HepG2 (cell line): ENCODE measurements at regions not wholly inside any gene's neighbourhood (a gene's known extent, or its start where the extent isn't known, plus 50 kb on each side); places are given as distances from the start of the nearest gene placed in this dataset.

Source experiments
- ATAC-seq: fragments of 200-7000 bp; cut with Tn5 transposase; 3 replicates; pipeline ENCODE4 v1.9.1; 2020; ENCODE audit warnings: mild to moderate bottlenecking, moderate library complexity
- BruUV-seq: library from RNA; stranded (reverse); fragments of 400-500 nt; replicated peaks from 2 replicates; lab custom pipeline; 2021; lab: Mats Ljungman, UMichigan
- CTCF ChIA-PET: fragments of 300-600 bp; formaldehyde crosslinking; extraction: SDS; loops from one replicate; lab custom pipeline; 2021; ENCODE audit warnings: low total read pairs, inconsistent platforms, low intra/inter-chr PET ratio; lab: Yijun Ruan, JAX
- POLR2A ChIA-PET: fragments of 350-600 bp; sonication (Branson Sonifier 250); formaldehyde crosslinking; loops from one replicate; lab custom pipeline; 2020; ENCODE audit warnings: antibody characterized with exemption, inconsistent platforms; lab: Yijun Ruan, JAX
- DNase-seq: peaks from one replicate; pipeline ENCODE4 v3.0.0-alpha.2; 2015; ENCODE audit warnings: low spot score
- FAIRE-seq: peaks from 3 replicates; lab custom pipeline; 2011; peaks lifted over from hg19 to GRCh38; lab: Jason Lieb, UNC
- H2AFZ ChIP-seq: one replicate; pipeline ENCODE4 v1.6.1; 2011; ENCODE audit warnings: low read length, inconsistent platforms
- H3K27ac ChIP-seq: fragments of 300-600 bp; 3 replicates; pipeline ENCODE4 v1.8.0; 2011; ENCODE audit warnings: mixed run types, mild to moderate bottlenecking, mixed read lengths, low read length, inconsistent platforms; ENCODE audit not compliant: insufficient read depth; ENCODE audit errors: extremely low read length
- H3K27me3 ChIP-seq, 2 experiments: fragments of 200-600 bp in 1 of 2; 2 replicates in 1 of 2; 3 replicates in 1 of 2; pipeline versions ENCODE4 v1.6.0 to v1.8.0; 2011; ENCODE audit warnings: low read length in 2 of 2, mild to moderate bottlenecking in 2 of 2, moderate library complexity in 2 of 2, inconsistent platforms in 1 of 2; ENCODE audit not compliant: insufficient read depth in 2 of 2, control insufficient read depth in 1 of 2
- H3K36me3 ChIP-seq, 2 experiments: fragments of 200-600 bp in 1 of 2; replicated peaks in 1 of 2; 2 replicates in 1 of 2; 3 replicates in 1 of 2; pipeline versions ENCODE4 v1.5.1 to v1.8.0; 2011; ENCODE audit warnings: low read length in 2 of 2, inconsistent platforms in 1 of 2; ENCODE audit not compliant: insufficient read depth in 2 of 2, control insufficient read depth in 1 of 2
- H3K4me1 ChIP-seq: 2 replicates; pipeline ENCODE4 v1.5.1; 2012; ENCODE audit warnings: low read length, inconsistent platforms; ENCODE audit not compliant: insufficient read depth
- H3K4me2 ChIP-seq: 2 replicates; pipeline ENCODE4 v1.6.0; 2011; ENCODE audit warnings: low read depth, low read length, inconsistent platforms
- H3K4me3 ChIP-seq, 3 experiments: fragments of 200-600 bp in 1 of 3; sonication (generic), shearing (Covaris generic) in 1 of 3; replicated peaks in 1 of 3; 2 replicates each; pipeline ENCODE4 v1.5.1; 2011 to 2016; ENCODE audit warnings: low read length in 3 of 3, inconsistent platforms in 2 of 3, low read depth in 2 of 3, mild to moderate bottlenecking in 2 of 3, control low read depth in 1 of 3, mixed read lengths in 1 of 3; ENCODE audit not compliant: insufficient read depth in 1 of 3
- H3K79me2 ChIP-seq: one replicate; pipeline ENCODE4 v1.6.1; 2011; ENCODE audit warnings: low read length, inconsistent platforms; ENCODE audit not compliant: insufficient read depth
- H3K9ac ChIP-seq: 2 replicates; pipeline ENCODE4 v1.6.0; 2011; ENCODE audit warnings: mild to moderate bottlenecking, low read depth, low read length, inconsistent platforms; ENCODE audit not compliant: insufficient read depth
- H3K9me3 ChIP-seq: 2 replicates; pipeline ENCODE4 v1.5.1; 2012; ENCODE audit warnings: mild to moderate bottlenecking, low read length
- H4K20me1 ChIP-seq: 2 replicates; pipeline ENCODE4 v1.6.0; 2011; ENCODE audit warnings: inconsistent platforms, mild to moderate bottlenecking, low read length, moderate library complexity; ENCODE audit not compliant: insufficient read depth
- BCL6 ChIP-seq: IDR thresholded peaks from 2 replicates; pipeline ENCODE4 v1.6.1; 2016; ENCODE audit warnings: missing genetic modification reagents, missing compliant biosample characterization
- FOSL2 ChIP-seq: sonication (generic); formaldehyde crosslinking; IDR thresholded peaks from 2 replicates; pipeline ENCODE4 v1.4.0; 2020; ENCODE audit warnings: missing genetic modification reagents
- HMGA1 ChIP-seq: sonication (generic); formaldehyde crosslinking; conservative IDR thresholded peaks from 2 replicates; pipeline ENCODE4 v1.4.0; 2020; ENCODE audit warnings: missing genetic modification reagents
- HOXD1 ChIP-seq: sonication (generic); formaldehyde crosslinking; IDR thresholded peaks from 2 replicates; pipeline ENCODE4 v1.5.0; 2020; ENCODE audit warnings: missing genetic modification reagents
- JUND ChIP-seq: sonication (generic); formaldehyde crosslinking; IDR thresholded peaks from 2 replicates; pipeline ENCODE4 v1.8.0; 2022; ENCODE audit warnings: mild to moderate bottlenecking, missing genetic modification reagents
- ZBTB3 ChIP-seq: sonication (generic); formaldehyde crosslinking; IDR thresholded peaks from 2 replicates; pipeline ENCODE4 v1.4.0; 2020; ENCODE audit warnings: low read depth, mild to moderate bottlenecking, moderate library complexity, missing genetic modification reagents, borderline replicate concordance
- ZFP62 ChIP-seq: sonication (generic); formaldehyde crosslinking; IDR thresholded peaks from 2 replicates; pipeline ENCODE4 v1.4.0; 2020; ENCODE audit warnings: missing genetic modification reagents
- ZNF407 ChIP-seq: sonication (generic); formaldehyde crosslinking; IDR thresholded peaks from one replicate; pipeline ENCODE4 v1.5.1; 2020; ENCODE audit warnings: mild to moderate bottlenecking, missing genetic modification reagents; ENCODE audit errors: not compliant biosample characterization
- ZNF430 ChIP-seq: sonication (generic); formaldehyde crosslinking; IDR thresholded peaks from 2 replicates; pipeline ENCODE4 v1.9.0; 2021; ENCODE audit warnings: mild to moderate bottlenecking, missing genetic modification reagents
- ZNF44 ChIP-seq: sonication (generic); formaldehyde crosslinking; IDR thresholded peaks from 2 replicates; pipeline ENCODE4 v1.5.1; 2020; ENCODE audit warnings: mild to moderate bottlenecking, missing genetic modification reagents
- ZNF674 ChIP-seq: sonication (generic); formaldehyde crosslinking; IDR thresholded peaks from 2 replicates; pipeline ENCODE4 v1.5.0; 2020; ENCODE audit warnings: low read depth, mild to moderate bottlenecking, missing genetic modification reagents
- ZZZ3 ChIP-seq: sonication (generic); formaldehyde crosslinking; IDR thresholded peaks from 2 replicates; pipeline ENCODE4 v1.4.0; 2020; ENCODE audit warnings: missing genetic modification reagents, mild to moderate bottlenecking, borderline replicate concordance
- WGBS: methylation state at CpG from one replicate; pipeline ENCODE4 v1.1.6; 2017; ENCODE audit warnings: low lambda C conversion rate; 5-methylcytosine and 5-hydroxymethylcytosine counted together
- in situ Hi-C: cut with HindIII; loops from 2 replicates; pipeline ENCODE4 v1.10.0; 2017; ENCODE audit warnings: low pct_unique_long_range_greater_than_20kb; ENCODE audit not compliant: extremely low pct_ligation_motif_present
- intact Hi-C: fragments of 100-400 bp; cut with micrococcal nuclease; formaldehyde crosslinking; loops from one replicate; pipeline ENCODE4 v1.10.0; 2022; ENCODE audit not compliant: unreplicated experiment

DNA sequence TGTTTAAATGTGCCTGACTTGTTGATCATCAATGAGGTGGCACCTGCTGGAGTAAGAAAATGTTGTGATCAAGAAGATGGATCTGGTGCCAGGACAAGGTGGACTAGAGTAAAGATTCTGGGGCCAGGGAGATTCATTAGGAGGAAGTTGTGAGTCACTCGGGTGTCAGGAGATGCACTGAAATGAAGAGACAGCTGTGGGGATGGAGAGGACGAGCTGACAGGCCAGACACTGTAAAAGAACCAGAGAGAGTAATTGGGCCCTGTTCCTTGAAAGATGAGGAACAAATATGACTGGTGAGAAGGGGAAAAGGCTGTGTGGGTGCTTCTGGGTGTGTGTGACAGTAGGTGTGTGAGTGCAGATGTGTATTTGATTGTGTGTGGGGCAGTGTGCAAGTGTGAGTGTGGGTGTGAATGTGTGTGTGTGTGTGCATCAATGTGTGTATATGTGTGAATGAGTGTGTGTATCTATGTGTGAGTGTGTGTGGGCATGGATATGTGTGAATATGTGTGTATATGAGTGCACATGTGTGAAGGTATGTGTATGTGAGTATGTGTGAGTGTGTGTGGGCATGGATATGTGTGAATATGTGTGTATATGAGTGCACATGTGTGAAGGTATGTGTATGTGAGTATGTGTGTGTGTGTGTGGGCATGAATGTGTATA is 260.5 kb downstream of the RFC3 start:
- H3K4me2 ChIP-seq = no peak overlapping the region
- ATAC-seq = no peak
- POLR2A ChIA-PET = no interaction called here
- intact Hi-C loops = loop anchor here (5.0 kb wide), 2 partner anchors 276 to 1084 kb away; no protein-coding TSS in a partner anchor
- no peaks in the 10 kb centered on the region for H3K27me3 ChIP-seq
- no peak for TF ChIP-seq HOXD1
- TF ChIP-seq ZNF674 = no peak
- no peak for TF ChIP-seq BCL6 (CRISPR knock-in tag)
- TF ChIP-seq HMGA1 (CRISPR knock-in tag) = no peak
- TF ChIP-seq ZFP62 (CRISPR knock-in tag) = no peak
- TF ChIP-seq JUND (CRISPR knock-in tag) = no peak
- no peak for TF ChIP-seq ZNF430
- TF ChIP-seq ZBTB3 = no peak
- no peak for TF ChIP-seq ZNF407 (CRISPR knock-in tag)
- TF ChIP-seq ZZZ3 (CRISPR knock-in tag) = no peak
- TF ChIP-seq FOSL2 (CRISPR knock-in tag) = no peak
- no peak for TF ChIP-seq ZNF44 (CRISPR knock-in tag)
- BruUV-seq = no TSS peak
- H2AFZ ChIP-seq = no peak overlapping the region
- no peaks in the 10 kb centered on the region for H3K9me3 ChIP-seq
- no peaks in the 10 kb centered on the region for H3K36me3 ChIP-seq
- peaks cover 8% of the 10 kb centered on the region for H3K4me1 ChIP-seq
- no peaks in the 10 kb centered on the region for H4K20me1 ChIP-seq
- H3K4me3 ChIP-seq = no peak overlapping the region
- WGBS = 71% methylated on average over 2 of the region's 2 CpGs
- CTCF ChIA-PET = no interaction called here
- FAIRE-seq = no peak
- H3K27ac ChIP-seq = no peak overlapping the region
- H3K79me2 ChIP-seq = no peaks in the 10 kb centered on the region
- H3K9ac ChIP-seq = no peak overlapping the region
- no peak for DNase-seq
- in situ Hi-C loops = loop anchor here (5.0 to 25.0 kb wide), 2 partner anchors 146 to 1084 kb away; no protein-coding TSS in a partner anchor
